ENCODE measurements at regions not wholly inside any gene's neighbourhood (a gene's known extent, or its start where the extent isn't known, plus 50 kb on each side); places are given as distances from the start of the nearest gene placed in this dataset.
"Not testable (repeated sequence)": the region's sequence is repeated elsewhere in the genome, so short reads cannot be mapped to it uniquely, and the experiment has no call there.

GRCh38 chr2:7436096-7436906 lies 519.1 kb downstream of the RNF144A start:
- no peak for DNase-seq

GRCh38 chr2:7437141-7437540 lies 519.9 kb downstream of the RNF144A start:
- DNase-seq = no peak

DNA sequence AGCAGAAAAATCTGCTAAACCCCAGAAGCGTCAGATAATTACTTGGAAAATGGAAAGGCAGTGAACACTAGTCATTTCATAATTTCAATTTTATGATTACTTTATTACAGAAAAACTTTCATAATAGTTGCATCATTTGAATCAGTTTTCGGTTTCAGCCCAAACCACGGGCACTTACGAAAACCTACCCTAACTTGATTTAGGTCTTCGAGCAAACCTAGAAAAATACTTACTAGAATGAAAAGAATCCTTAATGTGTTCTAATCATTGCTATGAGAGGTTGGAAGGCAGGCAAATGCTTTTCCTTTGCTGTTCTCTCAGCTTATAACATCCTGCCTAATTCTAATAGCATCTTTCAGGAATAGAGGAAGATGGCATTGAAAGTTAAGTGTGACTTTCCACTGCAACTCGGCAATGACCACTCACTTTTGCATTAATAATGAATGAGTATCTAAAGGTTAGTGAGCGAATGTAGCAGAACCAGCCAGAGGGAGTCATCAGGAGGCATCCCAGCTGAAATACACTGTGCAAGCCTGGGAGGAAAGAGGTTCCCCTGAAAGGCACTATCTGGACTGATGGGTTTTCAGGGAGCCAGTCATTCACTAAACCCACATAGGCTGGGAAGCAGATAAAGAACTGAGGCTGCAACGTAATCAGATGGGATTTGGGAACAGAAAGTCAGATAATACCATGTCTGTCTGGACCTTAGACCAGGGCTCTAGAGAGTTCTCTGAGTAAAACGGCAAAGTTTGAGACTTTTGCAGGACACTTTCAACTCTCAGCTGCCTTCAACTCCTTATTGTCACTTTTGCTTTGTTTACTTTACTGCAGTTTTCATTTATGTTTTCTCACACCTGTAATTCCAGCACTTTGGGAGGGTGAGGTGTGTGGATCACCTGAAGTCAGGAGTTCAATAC lies 520.8 kb downstream of the RNF144A start:
- no peak for DNase-seq

GRCh38 chr2:7438855-7439254 lies 521.6 kb downstream of the RNF144A start:
- DNase-seq = no peak

DNA sequence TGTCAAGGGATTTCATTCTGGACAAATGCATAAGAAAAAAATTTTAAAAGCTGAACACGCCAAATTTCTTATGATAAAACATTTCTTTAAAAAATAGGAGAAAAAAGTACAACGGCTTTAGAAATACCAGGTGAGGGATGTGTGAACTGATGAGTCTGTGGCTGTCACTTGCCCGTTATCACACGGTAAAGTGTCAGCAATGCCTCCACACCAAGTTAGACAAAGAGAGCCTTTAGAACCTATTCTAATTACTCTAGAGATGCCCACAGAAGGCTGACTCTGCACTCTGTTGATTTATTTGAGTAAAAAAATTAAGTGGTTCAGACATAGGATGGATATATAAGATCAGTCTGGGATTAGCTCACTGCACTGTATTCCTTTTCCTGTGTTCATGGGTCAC lies 523.8 kb downstream of the RNF144A start:
- DNase-seq = no peak

- DNase-seq = not testable (repeated sequence)
Observed at GRCh38 chr2:7441841-7442240, 524.6 kb downstream of the RNF144A start.

- DNase-seq = no peak
Observed at GRCh38 chr2:7444626-7445025, 527.4 kb downstream of the RNF144A start.

DNA sequence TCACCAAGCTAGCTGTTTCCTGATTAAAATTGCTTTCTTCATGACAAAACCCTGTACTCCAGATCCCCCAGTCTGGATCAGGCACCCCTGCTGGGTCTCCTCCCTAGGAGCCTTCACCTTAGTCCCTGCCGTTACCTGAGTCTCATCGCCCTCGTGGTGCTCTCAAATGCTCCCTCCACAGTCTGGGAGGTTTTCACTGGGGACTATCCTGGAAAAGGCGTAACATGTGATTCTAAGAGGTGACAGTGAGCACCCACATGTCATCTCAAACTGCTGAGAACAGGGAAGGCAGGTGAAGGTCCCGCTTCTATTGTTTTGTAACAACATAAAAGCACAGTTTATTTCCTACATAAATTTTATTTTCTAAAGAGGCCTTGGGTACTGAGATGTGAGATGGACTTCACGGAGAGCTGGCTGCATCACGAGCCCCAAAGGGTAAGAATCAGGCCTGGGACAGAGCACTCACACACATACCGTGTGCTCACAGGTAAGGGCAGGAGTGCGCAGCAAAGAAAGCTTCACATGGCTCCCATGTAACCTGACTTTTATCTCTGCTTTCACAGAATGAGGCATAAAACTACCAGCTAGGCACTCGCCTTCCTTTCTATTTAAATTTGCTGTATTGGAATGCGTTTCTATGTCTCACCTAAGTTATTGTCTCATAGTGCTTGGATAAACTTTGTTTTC lies 531.5 kb downstream of the RNF144A start:
- no peak for DNase-seq

DNA sequence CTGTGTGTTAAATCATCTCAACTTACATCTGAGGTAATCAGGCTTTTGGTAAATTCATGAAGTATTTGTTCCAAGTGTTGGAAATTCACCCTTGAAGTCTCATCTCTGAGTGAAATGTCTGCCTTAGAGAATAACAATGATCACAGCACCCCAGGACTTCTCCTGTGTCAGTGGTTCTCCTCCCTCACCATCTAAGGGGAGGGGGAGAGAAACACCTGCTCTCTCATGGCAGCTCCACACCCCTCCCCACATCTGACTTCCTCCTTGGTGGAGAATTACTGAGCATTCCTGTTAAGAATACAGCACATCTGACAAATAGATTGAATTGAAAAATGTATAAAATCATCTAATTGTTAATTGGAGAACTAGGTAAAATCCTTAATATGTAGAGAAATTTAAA lies 532.1 kb downstream of the RNF144A start:
- DNase-seq = no peak

- DNase-seq = no peak
Observed at GRCh38 chr2:7450188-7450832, 533.1 kb downstream of the RNF144A start.

DNA sequence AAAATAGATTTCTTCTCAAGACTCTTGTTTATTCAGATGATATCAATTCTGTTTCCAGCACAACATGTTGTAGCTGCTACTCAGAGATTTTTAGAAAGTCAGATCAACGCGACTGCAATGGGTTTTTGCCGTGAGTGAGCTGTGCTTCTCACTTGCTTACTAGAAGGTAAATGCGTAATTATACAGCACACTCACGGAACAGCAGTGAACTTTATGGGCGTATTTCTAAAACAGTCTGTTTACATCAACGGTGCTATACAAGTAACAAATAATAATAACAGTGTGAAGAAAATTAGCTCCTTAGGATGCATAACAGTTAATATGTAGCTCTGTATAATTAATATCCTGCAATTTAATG lies 533.6 kb downstream of the RNF144A start:
- no peak for DNase-seq

GRCh38 chr2:7452110-7452876 lies 535.1 kb downstream of the RNF144A start:
- no peak for DNase-seq

DNA sequence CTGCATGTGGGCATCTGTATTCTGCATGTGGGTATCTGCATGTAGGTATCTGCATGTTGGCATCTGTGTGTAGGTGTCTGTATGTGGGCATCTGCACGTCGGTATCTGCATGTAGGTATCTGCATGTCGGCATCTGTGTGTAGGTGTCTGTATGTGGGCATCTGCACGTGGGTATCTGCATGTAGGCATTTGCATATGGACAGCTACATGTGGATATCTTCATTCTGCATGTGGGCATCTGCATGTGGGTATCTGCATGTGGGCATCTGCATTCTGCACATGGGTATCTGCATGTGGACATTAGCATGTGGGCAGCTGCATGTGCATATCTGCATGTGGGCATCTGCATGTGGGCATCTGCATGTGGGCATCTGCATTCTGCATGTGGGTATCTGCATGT lies 537.4 kb downstream of the RNF144A start:
- no peak for DNase-seq

DNA sequence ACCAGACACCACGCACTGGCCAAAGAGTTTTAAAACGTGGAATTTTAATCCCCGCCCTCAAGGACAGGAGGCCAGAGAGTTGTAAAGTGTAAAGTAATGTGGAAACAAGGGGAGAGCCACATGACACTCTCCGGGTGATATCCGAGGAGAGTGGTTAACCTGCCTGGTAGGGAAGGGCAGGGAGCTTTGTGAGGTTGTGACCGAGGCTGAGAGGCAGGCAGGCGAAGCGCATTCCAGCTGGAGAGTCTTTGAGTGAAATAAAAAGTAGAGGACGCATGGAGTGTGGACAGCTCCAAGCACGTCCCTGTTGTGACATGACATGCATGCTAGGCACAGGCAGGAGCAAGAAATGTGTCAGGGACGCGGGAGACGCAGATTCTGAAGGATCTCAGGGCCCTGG lies 539.5 kb downstream of the RNF144A start:
- no peak for DNase-seq

DNA sequence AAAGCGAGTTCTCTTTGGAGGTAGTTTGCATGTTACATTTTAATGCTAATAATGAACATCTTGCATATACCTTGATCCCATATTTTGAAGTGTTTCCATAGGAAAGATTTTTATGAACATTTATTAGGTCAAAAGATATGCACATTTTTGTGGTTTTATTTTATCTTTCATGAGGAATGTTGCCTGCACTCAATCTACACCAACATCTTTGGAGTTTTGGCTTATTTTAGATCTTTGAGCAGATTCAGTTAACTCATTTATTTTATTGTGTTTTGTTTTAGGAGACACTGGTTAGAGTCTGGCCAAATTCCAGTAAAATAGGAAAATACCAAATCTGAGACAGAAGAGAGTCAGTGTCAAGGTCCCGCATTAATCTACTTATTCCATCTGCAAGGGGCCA lies 540.9 kb downstream of the RNF144A start:
- DNase-seq = no peak

DNA sequence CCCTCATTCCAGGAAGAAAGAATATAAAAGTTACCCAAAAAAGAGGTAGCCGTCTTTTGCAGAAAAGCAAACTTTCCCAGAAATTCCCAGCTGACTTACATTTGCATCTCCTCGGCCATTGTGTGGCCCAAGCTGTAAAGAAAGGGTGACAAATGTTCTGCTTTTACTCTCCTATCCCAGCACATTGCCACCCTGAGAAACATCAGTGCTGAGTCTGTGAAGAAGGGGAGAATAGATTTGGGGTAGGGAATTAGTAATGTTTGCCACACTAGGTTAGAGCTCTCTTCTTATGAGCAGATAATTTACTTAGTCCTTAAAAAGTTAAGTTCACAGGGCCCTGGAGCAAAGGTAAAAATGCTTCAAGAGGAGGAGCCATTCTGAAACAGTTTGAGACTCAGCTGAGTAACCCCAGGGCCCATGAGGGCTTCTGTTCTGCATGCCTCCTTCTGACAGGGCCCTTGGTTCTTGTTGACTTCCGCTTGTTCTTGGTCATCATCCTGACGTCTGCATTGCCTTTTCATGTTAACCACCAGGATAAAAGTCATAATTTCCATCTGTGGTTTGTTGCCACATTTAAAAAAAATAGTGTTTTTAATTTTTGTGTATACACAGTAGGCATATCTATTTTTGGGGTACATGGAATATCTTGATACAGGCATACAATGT lies 550.7 kb downstream of the RNF144A start:
- no peak for DNase-seq

DNA sequence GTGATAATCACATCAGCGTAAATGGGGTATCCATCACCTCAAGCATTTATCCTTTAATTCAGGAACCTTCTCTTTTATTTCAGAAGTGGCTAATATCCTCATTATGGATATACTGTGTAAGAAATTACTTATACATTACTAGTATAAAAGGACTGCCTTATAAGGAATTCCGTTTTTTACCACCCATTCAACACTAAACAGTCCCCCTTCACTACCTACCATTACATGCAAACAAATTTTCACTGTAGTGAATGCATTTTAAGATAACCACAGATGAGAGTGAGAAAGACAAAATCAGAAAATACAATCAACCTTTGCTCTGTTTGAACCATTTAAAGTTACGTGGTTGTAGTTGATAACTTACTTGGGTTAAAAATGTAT lies 551.2 kb downstream of the RNF144A start:
- DNase-seq = no peak

DNA sequence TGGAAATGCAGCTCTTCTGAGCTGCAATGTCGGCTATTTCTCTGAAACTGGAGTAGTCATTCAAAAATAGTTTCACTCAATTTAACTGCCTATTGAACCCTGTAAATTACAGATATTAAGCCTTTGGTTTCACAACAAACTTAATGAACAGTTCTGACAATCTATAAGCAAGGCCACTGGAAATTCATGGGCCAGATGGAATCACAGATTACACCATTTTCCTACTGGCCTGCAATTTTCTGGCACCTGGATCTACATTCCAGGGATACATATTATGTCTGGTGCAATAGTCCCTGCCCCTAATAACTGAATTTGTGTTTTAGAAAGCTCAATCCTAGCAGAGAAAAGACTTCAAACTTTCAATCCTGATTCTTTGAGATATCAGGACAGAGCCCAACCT lies 551.7 kb downstream of the RNF144A start:
- DNase-seq = no peak

DNA sequence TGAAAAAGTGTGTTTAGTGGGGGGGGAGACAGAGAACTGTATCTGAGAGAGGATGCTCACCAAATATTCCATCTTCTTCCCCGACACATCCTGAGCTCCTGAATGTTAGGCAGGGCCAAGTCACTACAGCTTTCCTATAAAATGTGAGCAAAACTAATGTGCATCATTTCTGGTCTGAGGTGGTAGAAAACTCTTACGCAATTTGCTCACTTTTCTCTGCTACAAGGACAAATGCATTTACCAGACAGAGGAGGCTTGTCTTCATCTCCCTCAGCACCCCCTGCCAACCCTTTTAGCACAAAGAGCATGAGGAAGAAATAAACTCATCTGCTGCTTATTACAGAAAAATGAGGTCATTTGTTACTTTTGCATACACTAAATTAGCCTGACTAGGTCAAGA lies 554.0 kb downstream of the RNF144A start:
- DNase-seq = no peak

GRCh38 chr2:7472465-7472864 lies 555.3 kb downstream of the RNF144A start:
- DNase-seq = no peak

- no peak for DNase-seq
Observed at GRCh38 chr2:7473135-7473771, 556.0 kb downstream of the RNF144A start.

Data from GOT3 (cell line).